ENCODE measurements at regions not wholly inside any gene's neighbourhood (a gene's known extent, or its start where the extent isn't known, plus 50 kb on each side); places are given as distances from the start of the nearest gene placed in this dataset.

DNA sequence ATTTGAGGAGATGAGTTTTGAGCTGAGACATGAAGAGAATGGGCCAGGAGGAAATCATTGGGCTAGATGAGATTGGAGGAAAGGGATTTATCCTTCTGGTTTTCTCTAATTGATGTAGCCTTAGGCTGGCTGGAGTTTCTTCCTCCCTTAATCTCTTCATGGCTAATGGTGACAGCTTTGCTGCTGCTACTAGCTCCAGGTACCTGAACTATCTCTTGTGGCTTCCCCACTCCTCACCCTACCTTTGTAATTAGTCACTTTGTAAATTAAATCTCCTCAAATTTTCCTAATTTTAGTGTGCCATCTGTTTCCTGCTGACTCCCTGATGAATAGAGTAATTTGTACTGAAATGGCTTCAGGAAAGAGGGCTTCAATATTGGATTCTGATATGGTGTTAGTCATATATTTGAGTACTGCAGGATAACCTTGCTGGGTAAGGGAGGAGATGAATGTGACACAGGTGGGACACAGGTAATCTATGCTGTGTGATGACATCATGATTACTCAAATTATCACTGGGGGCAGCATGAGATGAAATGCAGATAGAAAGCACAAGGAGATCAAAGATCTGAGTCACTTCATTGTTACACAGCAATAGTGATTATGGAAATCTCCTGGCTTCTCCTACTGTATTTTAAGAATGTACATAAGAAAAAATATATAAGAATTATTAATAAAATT lies 1134.1 kb upstream of the DDX18 start:
- no peak overlapping the region for H3K27ac Mint-ChIP-seq
- no peaks in the 10 kb centered on the region for H3K4me1 Mint-ChIP-seq (ENCODE audit: low read depth)
- no peak overlapping the region for H3K4me3 Mint-ChIP-seq (ENCODE audit: low read depth)

DNA sequence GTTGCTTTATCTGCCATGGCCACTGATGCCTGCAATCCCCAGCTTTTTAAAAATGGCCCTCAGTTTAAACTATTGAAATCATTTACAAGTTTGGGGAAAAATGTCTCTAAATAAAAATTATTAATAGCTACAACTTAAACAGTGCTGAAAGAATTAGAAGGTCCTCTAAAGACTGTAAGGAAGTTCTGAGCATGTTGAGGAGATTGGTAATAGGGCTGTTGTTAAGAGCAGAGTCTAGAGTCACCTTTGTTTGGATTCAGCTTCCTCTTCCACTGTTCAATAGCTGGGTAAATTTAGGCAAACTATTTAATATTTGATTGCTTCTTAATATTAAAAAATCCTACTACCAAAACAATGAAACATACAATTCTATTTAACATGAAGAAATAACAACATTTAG lies 1127.1 kb upstream of the DDX18 start:
- no peak overlapping the region for H3K27ac Mint-ChIP-seq
- peaks cover 16% of the 10 kb centered on the region for H3K9me3 Mint-ChIP-seq (ENCODE audit: low read depth)
- no peak for DNase-seq (ENCODE audit: low spot score, unreplicated experiment)
- H3K4me1 Mint-ChIP-seq (ENCODE audit: low read depth): no peaks in the 10 kb centered on the region
- no peaks in the 10 kb centered on the region for H3K36me3 Mint-ChIP-seq (ENCODE audit: insufficient read depth)
- H3K27me3 Mint-ChIP-seq: no peaks in the 10 kb centered on the region
- H3K4me3 Mint-ChIP-seq (ENCODE audit: low read depth): no peak overlapping the region
- TF ChIP-seq, protein P1, sequence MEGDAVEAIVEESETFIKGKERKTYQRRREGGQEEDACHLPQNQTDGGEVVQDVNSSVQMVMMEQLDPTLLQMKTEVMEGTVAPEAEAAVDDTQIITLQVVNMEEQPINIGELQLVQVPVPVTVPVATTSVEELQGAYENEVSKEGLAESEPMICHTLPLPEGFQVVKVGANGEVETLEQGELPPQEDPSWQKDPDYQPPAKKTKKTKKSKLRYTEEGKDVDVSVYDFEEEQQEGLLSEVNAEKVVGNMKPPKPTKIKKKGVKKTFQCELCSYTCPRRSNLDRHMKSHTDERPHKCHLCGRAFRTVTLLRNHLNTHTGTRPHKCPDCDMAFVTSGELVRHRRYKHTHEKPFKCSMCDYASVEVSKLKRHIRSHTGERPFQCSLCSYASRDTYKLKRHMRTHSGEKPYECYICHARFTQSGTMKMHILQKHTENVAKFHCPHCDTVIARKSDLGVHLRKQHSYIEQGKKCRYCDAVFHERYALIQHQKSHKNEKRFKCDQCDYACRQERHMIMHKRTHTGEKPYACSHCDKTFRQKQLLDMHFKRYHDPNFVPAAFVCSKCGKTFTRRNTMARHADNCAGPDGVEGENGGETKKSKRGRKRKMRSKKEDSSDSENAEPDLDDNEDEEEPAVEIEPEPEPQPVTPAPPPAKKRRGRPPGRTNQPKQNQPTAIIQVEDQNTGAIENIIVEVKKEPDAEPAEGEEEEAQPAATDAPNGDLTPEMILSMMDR (IDR thresholded peaks at IDR 0.05; ENCODE audit: unreplicated experiment): no peak

More for the DNA sequence above, 1134.1 kb upstream of the DDX18 start:
- Mint-ChIP-seq H3K36me3 (ENCODE audit: insufficient read depth) (no peaks in the 10 kb centered on the region), H3K27me3 (no peaks in the 10 kb centered on the region), H3K9me3 (ENCODE audit: low read depth) (no peaks in the 10 kb centered on the region)
- no peak for DNase-seq (ENCODE audit: low spot score, unreplicated experiment)
- TF ChIP-seq, protein P1 (IDR thresholded peaks at IDR 0.05; ENCODE audit: unreplicated experiment): no peak

DNA sequence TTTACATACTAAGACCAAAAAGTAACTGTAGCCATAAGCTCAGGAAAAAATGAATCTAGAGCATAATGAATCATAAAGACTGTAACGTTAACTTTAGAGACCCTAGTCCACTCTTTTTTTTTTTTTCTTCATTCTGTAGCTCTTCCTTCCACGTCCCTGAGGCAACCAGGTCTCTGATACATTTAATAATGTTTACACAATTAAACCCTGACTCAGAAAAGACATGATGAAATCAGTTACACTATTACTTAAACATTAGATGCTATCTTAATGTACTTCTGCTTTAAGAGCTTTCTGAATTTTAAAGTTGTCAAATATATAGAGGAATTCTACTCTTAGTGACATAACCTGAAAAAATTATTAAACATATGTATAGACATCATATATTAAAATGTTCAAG lies 1121.5 kb upstream of the DDX18 start:
- Mint-ChIP-seq H3K36me3 (ENCODE audit: insufficient read depth) (no peaks in the 10 kb centered on the region), H3K27ac (no peak overlapping the region), H3K27me3 (no peaks in the 10 kb centered on the region), H3K9me3 (ENCODE audit: low read depth) (peaks cover 11% of the 10 kb centered on the region), H3K4me1 (ENCODE audit: low read depth) (no peaks in the 10 kb centered on the region), H3K4me3 (ENCODE audit: low read depth) (no peak overlapping the region)
- TF ChIP-seq, protein P1 (IDR thresholded peaks at IDR 0.05; ENCODE audit: unreplicated experiment): no peak
- no peak for DNase-seq (ENCODE audit: low spot score, unreplicated experiment)

DNA sequence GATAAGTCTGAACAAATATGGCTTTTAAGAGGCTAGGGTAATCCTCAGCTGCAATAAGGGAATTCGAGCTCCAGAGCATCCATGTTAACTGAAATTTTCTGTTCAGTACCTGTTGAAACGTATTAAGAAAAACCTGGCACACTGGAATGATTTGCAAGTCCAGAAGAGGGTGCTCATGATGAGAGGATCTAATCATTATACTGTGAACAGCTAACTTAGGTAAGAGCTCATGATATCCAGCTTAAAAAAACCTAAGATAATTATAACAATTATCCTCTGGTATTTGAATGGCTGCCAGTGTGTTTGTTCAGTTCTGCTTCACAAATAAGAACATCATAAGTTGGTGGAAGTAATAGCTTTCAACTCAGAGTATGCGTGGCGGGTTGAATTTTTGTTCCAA lies 1118.3 kb upstream of the DDX18 start:
- Mint-ChIP-seq H3K4me1 (ENCODE audit: low read depth) (no peaks in the 10 kb centered on the region), H3K36me3 (ENCODE audit: insufficient read depth) (no peaks in the 10 kb centered on the region), H3K4me3 (ENCODE audit: low read depth) (no peak overlapping the region), H3K9me3 (ENCODE audit: low read depth) (no peaks in the 10 kb centered on the region), H3K27me3 (no peaks in the 10 kb centered on the region), H3K27ac (no peak overlapping the region)
- DNase-seq (ENCODE audit: low spot score, unreplicated experiment): no peak
- TF ChIP-seq, protein P1 (IDR thresholded peaks at IDR 0.05; ENCODE audit: unreplicated experiment): no peak

DNA sequence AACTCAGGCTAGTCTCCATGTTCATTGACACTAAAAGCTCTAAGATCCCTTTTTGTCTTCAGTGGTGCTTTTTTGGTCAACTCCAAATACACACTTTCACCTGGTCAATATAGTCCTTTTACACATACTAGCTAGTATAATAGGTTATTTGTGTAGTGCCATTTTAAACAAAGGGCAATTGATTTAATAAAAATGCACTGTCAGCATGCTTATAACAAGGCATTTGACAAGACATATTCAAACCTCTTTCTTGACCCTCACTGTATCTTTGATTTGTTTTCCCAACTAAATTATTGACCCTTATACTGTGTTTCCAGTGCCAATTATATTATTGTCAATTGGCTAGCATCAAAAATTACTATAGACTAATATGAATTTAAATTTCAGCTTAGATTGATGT lies 1117.6 kb upstream of the DDX18 start:
- Mint-ChIP-seq H3K27me3 (no peaks in the 10 kb centered on the region), H3K9me3 (ENCODE audit: low read depth) (no peaks in the 10 kb centered on the region), H3K4me3 (ENCODE audit: low read depth) (no peak overlapping the region), H3K4me1 (ENCODE audit: low read depth) (no peaks in the 10 kb centered on the region), H3K27ac (no peak overlapping the region), H3K36me3 (ENCODE audit: insufficient read depth) (no peaks in the 10 kb centered on the region)
- TF ChIP-seq, protein P1 (IDR thresholded peaks at IDR 0.05; ENCODE audit: unreplicated experiment): no peak
- no peak for DNase-seq (ENCODE audit: low spot score, unreplicated experiment)
